HK-2 (cell line): ENCODE measurements at regions not wholly inside any gene's neighbourhood (a gene's known extent, or its start where the extent isn't known, plus 50 kb on each side); places are given as distances from the start of the nearest gene placed in this dataset.

Source experiments
- DNase-seq: peaks from one replicate; pipeline ENCODE4 v3.0.0-alpha.2; 2018; ENCODE audit not compliant: unreplicated experiment

DNA sequence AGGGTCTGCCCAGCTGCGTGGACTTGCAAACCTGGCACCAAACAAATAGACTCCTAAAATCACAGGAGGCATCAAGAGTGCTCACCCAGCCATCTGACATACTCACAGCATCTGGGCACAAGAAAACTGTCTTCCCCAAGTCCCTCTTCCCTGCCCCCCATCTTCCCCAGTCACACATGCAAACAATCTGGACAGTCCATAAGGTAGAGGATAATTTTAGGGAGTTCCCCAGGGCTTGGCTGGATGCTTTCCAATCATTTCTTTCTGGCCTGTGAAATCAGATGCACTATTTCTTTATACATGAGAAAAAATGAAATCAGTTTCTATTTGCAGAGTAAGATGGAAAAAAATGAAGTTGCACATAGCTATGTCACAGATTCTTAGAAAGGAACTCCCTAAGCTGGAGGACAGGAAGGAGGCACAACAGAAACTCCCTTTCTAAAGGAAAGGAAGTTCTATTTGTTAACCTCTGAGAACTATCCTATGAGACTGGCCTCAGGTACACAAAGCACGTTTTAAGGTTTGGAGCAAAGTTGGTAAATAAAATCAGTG lies 342.3 kb downstream of the HNRNPD start:
- no peak for DNase-seq

DNA sequence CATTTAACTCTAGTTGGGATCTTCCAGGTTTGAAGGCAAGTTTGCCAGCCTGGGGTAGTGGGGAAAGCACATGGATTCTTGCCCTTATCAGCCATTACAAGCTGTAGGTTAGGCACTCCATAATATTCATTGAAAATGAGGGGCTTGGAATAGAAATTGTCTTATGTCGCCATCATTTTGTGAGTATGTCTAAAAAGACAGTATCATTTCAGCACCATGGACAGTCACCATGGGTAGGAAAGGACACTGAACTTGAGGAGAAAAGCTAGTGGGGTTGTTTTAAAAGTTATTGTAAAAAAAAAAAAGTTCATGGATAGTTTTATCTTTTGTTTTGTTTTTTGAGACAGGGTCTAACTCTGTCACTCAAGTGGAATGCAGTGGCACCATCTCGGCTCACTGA lies 356.1 kb downstream of the HNRNPD start:
- DNase-seq: peak; percentile 6

DNA sequence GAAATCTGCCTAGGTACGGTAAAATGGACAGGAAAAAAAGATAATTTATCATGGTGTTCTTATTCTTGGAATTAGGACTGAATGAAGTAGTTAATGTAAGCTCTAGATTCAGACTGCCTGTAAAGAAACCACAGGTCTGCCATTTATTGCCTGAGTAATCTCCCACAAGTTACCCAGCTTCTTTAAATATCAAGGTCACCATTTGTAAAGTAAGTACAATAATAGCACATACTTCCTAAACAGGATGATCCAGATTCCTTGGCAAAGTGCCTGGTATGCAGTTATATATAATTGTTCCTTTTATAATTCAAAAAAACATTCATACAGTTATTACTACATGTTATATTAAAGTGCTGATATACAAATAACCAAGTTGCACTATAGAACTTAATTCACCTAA lies 368.6 kb downstream of the HNRNPD start:
- no peak for DNase-seq

DNA sequence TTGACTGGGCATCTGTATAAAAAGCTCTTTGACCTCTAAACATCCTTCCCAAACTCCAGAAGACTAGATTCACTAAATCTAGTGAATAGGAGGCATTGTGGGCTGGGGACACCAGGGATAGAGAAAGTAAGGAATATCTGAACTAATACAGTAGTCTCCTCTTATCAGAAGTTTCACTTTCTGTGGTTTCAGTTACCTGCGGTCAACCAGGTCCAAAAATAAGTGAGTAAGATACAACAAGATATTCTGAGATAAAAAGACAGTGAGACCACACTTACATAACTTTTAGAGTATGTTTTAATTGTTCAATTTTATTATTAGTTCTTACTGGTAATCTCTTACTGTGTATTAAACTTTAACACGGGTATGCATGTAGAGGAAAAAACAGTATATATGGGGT lies 376.5 kb downstream of the HNRNPD start:
- DNase-seq: no peak

DNA sequence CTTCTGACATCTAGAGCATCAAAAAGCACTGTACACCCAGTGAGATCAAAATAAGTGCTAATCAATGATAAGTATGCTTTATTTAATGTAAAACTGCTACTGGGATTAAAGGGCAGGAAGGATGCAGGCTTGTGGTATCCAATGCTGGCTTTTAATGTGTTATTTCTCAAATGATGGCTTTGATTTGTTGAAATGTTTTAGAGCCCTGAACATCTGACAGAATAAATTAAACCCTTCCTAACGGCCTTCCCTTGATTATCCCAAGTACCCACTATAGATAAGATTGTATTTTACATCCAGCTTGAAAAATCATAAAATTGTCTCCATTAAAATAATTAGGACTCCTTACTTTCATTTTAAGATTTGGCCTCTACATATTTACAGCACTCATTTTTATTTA lies 382.9 kb downstream of the HNRNPD start:
- DNase-seq: no peak

DNA sequence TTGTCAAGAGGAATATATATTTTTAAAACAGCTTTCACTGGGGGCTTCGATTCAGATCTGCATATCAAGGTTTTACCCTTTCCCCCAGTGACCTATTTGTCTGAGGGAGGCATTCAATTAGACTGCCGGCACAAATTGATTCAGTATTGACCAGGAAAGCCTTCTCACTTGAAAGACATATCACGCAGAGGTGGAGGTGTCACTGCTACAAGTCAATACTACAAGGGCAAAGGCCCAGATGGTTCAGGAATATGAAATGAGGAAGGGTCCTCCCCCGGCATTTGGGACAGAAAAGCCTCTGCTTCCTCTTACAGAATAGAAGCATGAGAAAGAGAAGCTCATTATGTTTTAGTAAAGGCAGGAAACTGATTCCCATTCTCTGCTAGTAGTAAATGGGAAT lies 383.6 kb downstream of the HNRNPD start:
- DNase-seq: no peak

DNA sequence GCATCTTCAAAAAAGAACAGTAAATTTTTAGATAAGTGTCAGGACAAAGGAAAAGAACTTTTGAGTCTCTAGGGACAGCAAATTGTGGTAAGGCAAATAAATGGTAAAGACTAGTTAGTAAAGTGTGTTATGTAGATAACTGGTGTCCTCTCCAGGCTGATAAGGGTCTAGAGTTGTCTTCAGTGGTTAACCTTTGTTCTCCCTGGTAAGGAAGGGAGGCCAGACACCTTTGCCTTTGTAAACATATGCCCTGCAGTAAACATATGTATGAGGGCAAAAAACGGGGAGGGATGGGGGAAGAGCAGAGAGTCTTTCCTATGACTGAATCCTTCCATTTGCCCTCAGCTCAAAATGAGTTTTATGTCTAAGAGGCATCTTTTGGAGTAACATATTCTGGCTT lies 384.6 kb downstream of the HNRNPD start:
- DNase-seq: no peak

DNA sequence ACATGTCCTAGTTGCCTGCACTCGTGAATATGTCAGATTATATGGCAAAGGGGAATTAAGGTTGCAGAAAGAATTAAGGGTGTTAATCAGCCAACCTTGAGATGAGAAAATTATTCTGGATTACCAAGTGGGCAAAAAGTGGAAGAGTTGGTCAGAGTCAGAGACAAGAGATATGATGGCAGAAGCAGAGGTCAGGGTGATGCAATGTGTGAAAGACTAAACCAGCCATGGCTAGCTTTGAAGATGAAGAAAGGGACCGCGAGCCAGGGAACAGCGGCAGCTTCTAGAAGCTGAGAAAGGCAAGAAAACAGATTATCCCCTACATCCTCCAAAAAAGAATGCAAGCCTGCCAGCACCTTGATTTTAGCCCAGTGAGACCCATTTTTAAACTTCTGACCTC lies 385.6 kb downstream of the HNRNPD start:
- DNase-seq: no peak

DNA sequence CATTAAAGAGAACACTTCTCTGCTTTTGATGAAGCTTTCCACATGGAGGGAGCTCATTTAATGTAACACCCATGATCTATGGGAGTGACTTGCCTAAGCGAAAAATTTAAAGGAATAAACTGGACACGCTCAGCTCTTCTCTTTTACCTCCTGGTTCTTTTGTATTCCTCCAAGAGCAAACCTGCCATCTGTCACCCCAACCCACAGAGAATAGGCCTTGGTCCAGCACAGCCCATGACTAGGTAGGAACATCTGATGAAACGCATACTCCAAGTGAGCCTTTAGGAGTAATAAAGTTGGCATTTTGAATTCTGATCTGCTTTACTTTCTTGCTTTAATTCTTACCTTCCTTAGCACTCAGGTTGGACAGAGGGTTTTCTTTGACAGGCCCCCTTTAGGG lies 389.0 kb downstream of the HNRNPD start:
- DNase-seq: no peak

DNA sequence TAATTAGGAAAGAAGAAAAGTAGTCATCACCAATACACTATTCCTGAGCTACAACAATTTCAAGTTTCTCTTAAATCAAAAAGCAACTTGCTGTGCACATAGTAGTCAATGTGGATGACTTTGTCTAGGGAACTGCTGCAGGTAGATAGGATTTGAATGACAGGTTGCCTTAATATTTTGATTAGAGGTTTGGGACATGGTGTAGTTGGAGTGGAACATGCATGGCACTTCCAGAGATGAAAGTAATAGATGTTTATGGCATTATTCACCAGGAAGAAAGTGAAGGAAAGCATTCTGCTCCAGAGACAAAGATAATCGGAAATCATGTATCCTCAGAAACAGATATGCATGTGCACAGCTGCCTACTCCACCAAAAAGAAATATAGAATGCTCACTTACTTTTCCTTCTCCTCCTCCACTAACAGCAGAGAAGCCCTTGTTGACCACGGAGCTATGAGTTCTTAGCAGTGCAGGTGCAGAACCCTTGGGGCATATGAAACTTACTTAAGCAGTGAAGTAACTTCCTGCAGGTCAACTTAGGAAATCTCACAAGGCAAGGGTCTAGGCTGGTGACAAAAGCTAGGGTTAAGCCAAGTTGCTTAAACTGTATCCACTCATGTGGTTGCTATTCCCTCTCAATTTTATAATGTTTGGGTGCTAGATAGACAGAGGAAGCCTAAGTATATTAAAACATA lies 390.8 kb downstream of the HNRNPD start:
- DNase-seq: no peak

DNA sequence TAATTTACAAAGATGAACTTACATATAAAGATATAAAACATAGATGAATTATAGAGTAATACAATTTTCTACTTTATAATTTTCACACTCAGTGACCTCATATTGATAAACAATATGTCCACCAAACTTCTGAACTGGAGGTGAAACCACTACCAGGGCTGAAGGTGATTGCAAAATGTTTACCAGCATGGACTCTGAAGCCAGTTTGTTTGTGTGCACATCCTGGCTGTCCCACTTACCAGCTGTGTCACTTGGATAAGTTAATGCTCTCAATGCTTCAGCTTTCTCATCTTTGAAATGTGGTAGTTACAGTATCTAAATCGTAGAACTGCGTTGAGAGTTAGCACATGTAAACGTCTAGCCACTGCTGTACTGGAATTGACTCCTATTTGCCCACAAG lies 392.6 kb downstream of the HNRNPD start:
- DNase-seq: no peak

DNA sequence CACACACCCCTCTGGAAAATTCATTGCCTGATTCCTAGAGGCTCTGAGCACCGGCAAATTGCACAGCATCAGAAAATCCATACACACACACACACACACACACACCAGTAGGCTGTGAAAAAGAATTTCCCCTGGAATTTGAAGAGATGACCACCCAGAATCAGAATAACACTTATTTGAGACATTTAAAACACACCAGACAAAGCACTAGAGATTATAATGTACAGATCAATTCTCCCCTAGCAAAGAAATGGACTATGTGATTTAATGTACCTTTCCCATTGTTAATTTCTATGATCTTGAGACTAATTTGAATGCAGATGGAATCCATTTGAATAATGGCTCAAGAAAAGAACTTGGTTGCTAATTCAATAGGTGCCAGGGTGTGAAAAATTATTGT lies 399.3 kb downstream of the HNRNPD start:
- no peak for DNase-seq

DNA sequence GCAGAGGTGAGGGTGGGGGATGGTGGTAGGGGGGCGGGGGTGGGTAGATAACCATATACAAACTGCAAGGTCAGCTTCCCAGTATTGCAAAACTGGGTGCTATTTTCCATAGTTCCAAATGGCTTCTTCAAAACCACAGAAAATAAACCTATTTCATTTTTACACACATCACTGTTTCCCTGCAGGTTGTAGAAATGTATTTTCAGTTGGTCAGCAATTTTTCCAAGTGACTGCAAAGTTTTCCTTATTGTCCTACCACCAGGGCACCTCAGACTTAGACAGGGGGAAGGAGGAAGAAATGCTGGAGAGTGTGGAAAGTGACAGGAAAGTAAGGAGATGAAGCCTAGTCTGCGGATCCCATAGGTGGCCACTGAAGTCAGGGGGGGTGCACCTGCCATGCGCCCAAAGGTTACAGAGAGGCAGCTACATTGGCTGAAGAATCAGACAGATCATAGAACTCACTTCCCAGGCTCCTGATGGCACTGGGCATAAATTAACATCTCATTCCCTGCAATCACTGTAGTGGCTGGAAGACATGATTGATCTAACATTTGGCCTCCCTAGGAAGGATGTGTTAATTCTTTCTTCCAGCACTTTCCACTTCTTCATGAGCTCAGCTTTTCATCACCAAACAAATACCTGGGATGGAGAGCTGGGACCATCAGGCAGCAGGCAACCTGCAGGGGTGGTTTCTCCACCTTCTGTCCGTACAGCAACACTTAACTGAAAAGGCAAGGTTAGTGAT lies 402.0 kb downstream of the HNRNPD start:
- DNase-seq: no peak

DNA sequence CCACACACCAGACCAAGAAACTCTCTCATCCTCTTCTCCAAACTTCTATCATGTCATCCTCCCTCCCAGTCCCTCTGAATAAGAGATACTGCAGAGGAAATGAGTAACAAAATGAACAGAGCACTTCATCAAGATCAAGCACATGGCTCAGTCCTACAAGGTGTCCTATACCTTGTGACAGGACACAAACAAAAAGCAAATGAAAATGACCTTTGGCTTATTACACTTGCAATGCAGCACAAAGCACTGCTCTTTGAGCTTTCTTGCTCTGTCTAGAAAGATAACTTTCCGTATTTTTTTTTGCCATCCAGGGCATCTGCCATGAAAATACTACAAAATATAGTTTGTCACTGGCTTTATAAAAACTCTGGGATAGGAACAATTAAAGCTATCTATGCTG lies 402.7 kb downstream of the HNRNPD start:
- no peak for DNase-seq

DNA sequence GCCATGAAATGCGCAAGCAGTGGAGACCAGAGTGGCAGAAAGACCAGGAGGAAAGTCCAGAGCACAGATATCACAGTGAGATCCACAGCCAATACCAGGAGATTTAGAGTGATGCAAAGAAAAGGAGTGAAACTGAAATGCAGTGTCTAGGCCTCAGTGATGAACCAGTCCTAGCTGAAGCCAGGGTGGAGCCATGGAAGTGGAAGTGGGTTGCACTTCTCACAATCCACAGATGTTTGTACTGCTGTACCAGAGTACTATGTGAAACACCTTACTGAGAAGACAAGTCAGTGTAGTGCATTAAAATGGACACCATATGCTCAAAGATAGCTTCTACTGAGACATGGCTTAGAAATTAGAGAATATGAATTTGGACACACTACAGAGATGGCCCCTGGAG lies 403.3 kb downstream of the HNRNPD start:
- DNase-seq: no peak

DNA sequence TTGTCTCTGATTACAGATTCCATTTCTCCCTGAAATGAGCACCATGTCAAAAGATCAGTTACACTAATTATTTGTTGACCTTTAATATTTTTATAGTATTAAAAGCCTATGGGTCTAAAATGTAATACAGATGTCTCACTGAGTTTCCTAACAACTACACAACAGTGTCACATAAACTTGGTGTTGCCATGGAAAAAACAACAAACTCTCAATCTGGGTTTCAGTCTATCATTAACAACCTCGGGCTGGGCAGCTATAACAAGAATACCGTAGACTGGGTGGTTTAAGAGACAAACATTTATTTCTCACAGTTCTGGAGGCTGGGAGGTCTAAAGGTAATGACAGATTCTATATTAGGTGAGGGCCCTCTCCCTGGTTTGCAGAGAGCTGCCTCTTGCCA lies 407.1 kb downstream of the HNRNPD start:
- DNase-seq: no peak

DNA sequence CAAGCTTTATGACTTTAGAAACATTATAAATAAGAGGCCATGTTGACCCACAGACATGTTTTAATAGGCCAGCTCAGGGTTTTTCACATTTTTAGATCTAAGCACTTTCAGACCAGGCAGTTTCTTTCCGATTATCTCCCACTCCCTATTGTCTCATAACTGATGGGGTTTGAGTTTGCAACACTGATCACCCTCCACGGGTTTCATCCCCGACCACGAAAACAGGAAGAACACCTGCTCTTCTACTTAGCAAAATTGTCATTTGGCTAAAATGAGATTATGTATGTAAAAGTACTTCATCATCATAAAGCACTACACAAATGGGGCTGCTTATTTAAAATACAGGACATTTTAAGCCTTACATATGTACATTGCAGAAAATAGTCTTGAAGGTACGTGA lies 407.9 kb downstream of the HNRNPD start:
- no peak for DNase-seq

DNA sequence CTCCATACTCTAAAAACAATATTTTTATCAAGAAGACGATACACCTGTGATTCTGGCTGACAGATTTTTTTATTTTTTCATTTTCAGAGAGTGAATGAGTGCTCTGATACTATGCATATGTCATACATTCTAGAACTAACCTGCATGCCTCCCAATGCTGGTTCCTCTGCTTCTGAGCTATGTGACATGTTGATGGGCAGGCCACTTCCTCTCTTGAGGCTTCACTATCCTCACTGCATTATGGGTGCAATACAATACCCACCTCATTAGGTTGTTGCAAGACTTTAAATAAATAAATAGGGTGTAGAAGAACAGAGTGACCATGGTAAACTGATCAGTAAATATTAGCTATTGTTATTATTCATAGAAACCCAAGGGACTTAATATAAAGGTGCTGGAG lies 408.3 kb downstream of the HNRNPD start:
- no peak for DNase-seq

DNA sequence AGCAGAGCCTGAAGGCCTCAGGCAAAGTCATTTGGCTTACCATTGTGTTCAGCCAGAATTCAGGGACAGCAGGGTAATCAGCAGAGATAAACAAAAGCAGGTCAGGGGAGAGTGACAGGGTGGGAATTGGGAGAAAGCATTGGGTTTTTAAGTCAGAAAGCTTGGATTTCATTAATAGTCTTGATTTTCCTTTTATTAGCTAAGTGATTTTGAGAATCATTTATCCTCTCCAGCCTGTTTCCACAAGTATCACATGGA lies 410.1 kb downstream of the HNRNPD start:
- DNase-seq: no peak

DNA sequence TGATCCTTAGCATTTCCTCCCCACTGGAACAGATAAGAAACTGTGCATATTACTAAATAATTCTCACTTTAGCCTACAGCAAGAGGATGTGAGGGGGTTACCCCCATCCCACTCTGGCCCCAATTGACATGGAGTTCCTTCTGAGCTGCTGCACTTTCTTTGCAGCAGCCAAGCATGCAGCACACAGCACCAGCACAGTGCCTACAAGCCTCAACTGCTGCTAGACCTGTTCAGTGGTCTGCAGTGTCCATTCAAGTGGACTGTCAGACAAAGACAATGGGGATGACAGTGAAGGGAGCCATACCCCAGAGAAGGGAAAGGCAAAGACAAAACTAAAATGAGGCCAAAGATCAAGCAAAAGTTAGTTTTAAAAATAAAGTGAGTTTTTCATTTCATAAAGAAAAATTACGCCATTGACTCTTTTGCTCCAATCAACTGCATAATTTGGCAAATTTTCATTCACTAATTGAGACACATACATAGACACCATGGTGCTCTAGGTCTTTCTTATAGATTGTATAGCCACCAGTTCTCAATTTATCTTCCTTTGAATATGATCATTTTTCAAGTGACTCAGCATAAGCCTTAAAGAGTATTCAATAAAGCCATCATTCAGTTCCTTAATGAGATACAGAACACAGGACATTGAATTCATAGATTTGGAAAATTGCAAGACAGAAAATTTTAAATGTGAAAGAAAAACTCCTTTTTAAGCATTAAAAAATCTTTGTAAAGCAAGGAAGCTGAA lies 410.6 kb downstream of the HNRNPD start:
- DNase-seq: no peak

DNA sequence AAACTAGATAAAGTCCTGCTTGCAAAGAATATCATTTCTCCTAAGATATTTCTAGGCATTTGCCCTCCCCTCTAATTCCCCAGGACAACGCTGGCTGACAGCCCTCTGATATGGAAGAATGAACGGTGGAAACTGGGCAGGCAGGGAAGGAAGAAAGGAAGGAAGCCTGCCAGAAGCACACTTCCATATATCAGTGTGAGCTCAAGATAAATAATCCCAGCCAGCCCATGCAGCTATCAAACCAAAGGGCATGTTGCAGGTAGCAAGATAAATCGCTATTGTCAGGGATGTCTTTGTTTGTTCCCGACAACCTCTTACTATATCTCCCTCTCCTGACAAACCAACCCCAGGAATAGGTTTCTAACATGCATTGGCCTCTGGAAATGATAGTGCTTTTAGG lies 412.8 kb downstream of the HNRNPD start:
- no peak for DNase-seq

DNA sequence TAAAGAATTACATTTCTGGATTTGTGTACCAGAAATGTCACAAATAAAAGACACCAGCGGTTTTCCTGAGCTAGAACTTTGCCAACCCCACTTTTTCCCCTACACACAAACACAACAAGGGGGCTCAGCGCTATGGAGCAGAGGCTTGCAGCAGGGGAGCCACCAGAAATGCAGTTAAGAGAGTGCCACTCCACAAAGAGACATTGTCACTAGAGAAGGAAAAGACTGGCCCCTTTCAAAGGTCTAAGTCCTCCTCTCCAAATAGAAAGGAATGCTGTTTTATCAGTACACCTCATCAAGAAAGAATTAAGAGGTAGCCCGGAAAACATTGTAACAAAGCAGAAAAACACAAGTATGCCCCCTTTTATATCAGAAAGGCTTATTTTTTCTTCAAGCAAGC lies 419.5 kb downstream of the HNRNPD start:
- no peak for DNase-seq

DNA sequence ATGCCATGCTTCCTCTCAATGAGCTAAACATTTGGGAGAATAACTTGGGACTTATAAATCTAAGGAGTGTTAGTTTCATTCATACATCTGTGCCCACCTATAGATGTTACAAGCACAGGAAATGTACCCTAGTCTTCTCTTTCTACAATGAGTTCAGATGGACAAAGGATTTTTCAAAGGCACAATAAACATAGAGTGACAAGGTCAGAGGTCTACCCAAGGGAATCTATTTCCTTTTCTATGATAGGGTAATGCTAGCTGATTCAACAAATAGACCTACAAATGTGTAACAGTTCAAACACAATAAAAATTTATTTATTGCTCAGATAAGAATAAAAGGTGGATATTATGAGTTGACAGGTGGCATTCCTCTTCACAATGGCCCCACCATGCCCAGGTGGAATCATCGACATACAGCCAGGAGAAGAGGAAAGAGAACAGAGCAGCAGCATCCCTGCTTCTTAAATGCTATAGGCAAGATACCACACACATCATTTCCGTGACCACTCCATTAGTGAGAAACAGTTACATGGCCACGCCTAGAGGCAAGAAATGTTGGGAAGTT lies 421.8 kb downstream of the HNRNPD start:
- no peak for DNase-seq
